ENCODE measurements at regions not wholly inside any gene's neighbourhood (a gene's known extent, or its start where the extent isn't known, plus 50 kb on each side); places are given as distances from the start of the nearest gene placed in this dataset.

DNA sequence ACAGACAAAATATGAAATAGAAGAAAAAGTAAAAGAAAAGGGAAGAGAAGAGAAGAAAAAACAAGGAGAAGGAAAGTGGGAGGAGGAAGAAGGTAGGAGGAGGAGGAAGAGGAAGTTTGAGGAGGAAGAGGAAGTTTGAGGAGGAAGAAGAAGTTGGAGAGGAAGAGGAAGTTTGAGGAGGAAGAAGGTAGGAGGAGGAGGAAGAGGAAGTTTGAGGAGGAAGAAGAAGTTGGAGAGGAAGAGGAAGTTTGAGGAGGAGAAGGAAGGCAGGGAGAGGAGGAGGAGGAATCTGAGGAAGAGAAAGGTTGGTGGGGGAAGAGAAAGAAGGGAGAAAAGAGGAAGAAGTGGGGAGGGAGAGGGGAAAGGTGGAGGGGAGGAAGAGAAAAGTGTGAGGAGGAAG, 169.2 kb upstream of the RORA start:
- SMC1A ChIA-PET (ENCODE audit: uncharacterized antibody, unreplicated experiment) = no interaction called here
- H3K4me3 ChIP-seq = no peak overlapping the region
- H3K9ac ChIP-seq (ENCODE audit: control insufficient read depth, insufficient read depth, low read length) = no peak overlapping the region
- no peak for DNase-seq (ENCODE audit: low read depth, low spot score)
- intact Hi-C loops (cut with micrococcal nuclease; ENCODE audit: unreplicated experiment) (no loop called here), in situ Hi-C loops (cut with MboI) (no loop called here)
- TF ChIP-seq NR2F1 (conservative IDR thresholded peaks at IDR 0.05) (no peak), ZNF274 (IDR thresholded peaks at IDR 0.05; ENCODE audit: insufficient read depth, insufficient read length) (no peak), KLF5 (IDR thresholded peaks at IDR 0.05; ENCODE audit: partially characterized antibody) (no peak), SREBF1 (IDR thresholded peaks at IDR 0.05; ENCODE audit: low read length) (no peak)
- no peaks in the 10 kb centered on the region for H3K4me1 ChIP-seq (ENCODE audit: control insufficient read depth, insufficient read depth, low read length)
- H3K27me3 ChIP-seq (replicated peaks in 1 of 2; ENCODE audit: control insufficient read depth in 2 of 2, insufficient read depth in 2 of 2, low read length in 1 of 2) = no peaks in the 10 kb centered on the region
- no peaks in the 10 kb centered on the region for H3K36me3 ChIP-seq (ENCODE audit: control insufficient read depth in 2 of 2, insufficient read depth in 2 of 2, low read length in 1 of 2)
- H3K4me2 ChIP-seq (ENCODE audit: control insufficient read depth, insufficient read depth) = no peak overlapping the region
- H4K20me1 ChIP-seq (ENCODE audit: control insufficient read depth, insufficient read depth) = no peaks in the 10 kb centered on the region
- POLR2A ChIA-PET = no interaction called here
- H3K79me2 ChIP-seq (ENCODE audit: control insufficient read depth, insufficient read depth, low read length) = no peaks in the 10 kb centered on the region
- ATAC-seq = no peak
- no TSS peak for BruUV-seq (replicated peaks)
- no peak overlapping the region for H2AFZ ChIP-seq (ENCODE audit: control insufficient read depth, low read depth, low read length)
- CTCF ChIA-PET = no interaction called here
- H3K27ac ChIP-seq (ENCODE audit: control insufficient read depth, insufficient read depth) = no peak overlapping the region
- H3K9me3 ChIP-seq (replicated peaks; ENCODE audit: control insufficient read depth, insufficient read depth, low read length) = no peaks in the 10 kb centered on the region
- RAD21 ChIA-PET (ENCODE audit: unreplicated experiment) = no interaction called here
- no peak for FAIRE-seq

DNA sequence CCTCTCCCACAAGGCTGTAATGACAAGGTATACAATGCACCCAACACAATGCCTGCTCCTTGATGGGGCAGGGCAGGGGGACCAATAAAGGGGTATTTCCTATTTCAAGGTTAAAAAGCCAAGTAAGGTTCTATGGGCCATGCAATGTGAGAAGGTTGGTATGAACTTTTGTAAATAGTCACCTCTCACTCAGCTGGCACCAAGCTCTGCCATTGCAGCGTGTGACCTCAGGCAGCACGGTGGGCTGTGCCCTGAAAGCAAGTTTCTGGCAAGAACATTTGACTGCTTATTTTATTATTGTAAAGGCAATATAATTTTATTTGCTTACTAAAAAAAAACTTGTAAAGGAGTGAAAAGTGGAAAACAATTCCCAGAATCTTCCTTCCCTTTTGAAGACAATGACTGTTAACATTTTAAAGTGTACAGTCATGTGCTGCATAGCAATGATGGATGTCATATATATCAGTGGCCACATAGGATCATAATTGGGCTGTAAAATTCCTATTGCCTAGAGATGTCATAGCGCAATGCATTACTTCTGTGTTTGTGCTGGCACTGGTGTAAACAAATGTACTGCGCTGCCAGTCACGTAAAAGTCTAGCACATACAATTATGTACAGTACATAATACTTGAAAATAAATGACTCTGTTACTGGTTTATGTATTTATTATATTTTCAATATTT, 167.3 kb upstream of the RORA start:
- H3K79me2 ChIP-seq (ENCODE audit: control insufficient read depth, insufficient read depth, low read length) = no peaks in the 10 kb centered on the region
- ChIA-PET SMC1A (ENCODE audit: uncharacterized antibody, unreplicated experiment) (no interaction called here), POLR2A (interaction anchor here (0.5 kb wide), 1 partner anchor 12 kb away, joined by 4 read pairs; no protein-coding TSS in a partner anchor), RAD21 (ENCODE audit: unreplicated experiment) (no interaction called here), CTCF (interaction anchor here (1.0 kb wide), 1 partner anchor 28 kb away, joined by 3 read pairs; no protein-coding TSS in a partner anchor)
- H3K27ac ChIP-seq (ENCODE audit: control insufficient read depth, insufficient read depth) = no peak overlapping the region
- no peaks in the 10 kb centered on the region for H3K36me3 ChIP-seq (ENCODE audit: control insufficient read depth in 2 of 2, insufficient read depth in 2 of 2, low read length in 1 of 2)
- DNase-seq (ENCODE audit: low read depth, low spot score) = no peak
- H2AFZ ChIP-seq (ENCODE audit: control insufficient read depth, low read depth, low read length) = no peak overlapping the region
- WGBS (ENCODE audit: insufficient coverage, insufficient replicate concordance, low lambda C conversion rate, missing lambda C conversion rate) = 42% methylated on average over 5 of the region's 5 CpGs
- no peak overlapping the region for H3K4me3 ChIP-seq
- no peak overlapping the region for H3K9ac ChIP-seq (ENCODE audit: control insufficient read depth, insufficient read depth, low read length)
- no peak for FAIRE-seq
- no peaks in the 10 kb centered on the region for H3K4me1 ChIP-seq (ENCODE audit: control insufficient read depth, insufficient read depth, low read length)
- intact Hi-C loops (cut with micrococcal nuclease; ENCODE audit: unreplicated experiment) = no loop called here
- H3K27me3 ChIP-seq (replicated peaks in 1 of 2; ENCODE audit: control insufficient read depth in 2 of 2, insufficient read depth in 2 of 2, low read length in 1 of 2) = no peaks in the 10 kb centered on the region
- H3K9me3 ChIP-seq (replicated peaks; ENCODE audit: control insufficient read depth, insufficient read depth, low read length) = no peaks in the 10 kb centered on the region
- no peak for ATAC-seq
- BruUV-seq (replicated peaks) = no TSS peak
- in situ Hi-C loops (cut with MboI) = no loop called here
- H4K20me1 ChIP-seq (ENCODE audit: control insufficient read depth, insufficient read depth) = no peaks in the 10 kb centered on the region
- H3K4me2 ChIP-seq (ENCODE audit: control insufficient read depth, insufficient read depth) = no peak overlapping the region
- no peak for TF ChIP-seq ESRRA (IDR thresholded peaks at IDR 0.05; ENCODE audit: low read length)
- TF ChIP-seq EZH2 (IDR thresholded peaks at IDR 0.05; ENCODE audit: borderline replicate concordance, control insufficient read depth, low read depth, low read length) = no peak
- TF ChIP-seq RAD51 (IDR thresholded peaks at IDR 0.05) = no peak
- no peak for TF ChIP-seq NR2C2 (IDR thresholded peaks at IDR 0.05; ENCODE audit: borderline replicate concordance, control insufficient read depth, insufficient read length, low read depth)
- TF ChIP-seq JUNB (IDR thresholded peaks at IDR 0.05) = no peak
- TF ChIP-seq CHD4 (IDR thresholded peaks at IDR 0.05) = no peak
- no peak for TF ChIP-seq MEF2A (IDR thresholded peaks at IDR 0.05; ENCODE audit: insufficient read depth, low read depth, low read length)
- TF ChIP-seq PAX8 (IDR thresholded peaks at IDR 0.05) = no peak
- TF ChIP-seq, protein P1, sequence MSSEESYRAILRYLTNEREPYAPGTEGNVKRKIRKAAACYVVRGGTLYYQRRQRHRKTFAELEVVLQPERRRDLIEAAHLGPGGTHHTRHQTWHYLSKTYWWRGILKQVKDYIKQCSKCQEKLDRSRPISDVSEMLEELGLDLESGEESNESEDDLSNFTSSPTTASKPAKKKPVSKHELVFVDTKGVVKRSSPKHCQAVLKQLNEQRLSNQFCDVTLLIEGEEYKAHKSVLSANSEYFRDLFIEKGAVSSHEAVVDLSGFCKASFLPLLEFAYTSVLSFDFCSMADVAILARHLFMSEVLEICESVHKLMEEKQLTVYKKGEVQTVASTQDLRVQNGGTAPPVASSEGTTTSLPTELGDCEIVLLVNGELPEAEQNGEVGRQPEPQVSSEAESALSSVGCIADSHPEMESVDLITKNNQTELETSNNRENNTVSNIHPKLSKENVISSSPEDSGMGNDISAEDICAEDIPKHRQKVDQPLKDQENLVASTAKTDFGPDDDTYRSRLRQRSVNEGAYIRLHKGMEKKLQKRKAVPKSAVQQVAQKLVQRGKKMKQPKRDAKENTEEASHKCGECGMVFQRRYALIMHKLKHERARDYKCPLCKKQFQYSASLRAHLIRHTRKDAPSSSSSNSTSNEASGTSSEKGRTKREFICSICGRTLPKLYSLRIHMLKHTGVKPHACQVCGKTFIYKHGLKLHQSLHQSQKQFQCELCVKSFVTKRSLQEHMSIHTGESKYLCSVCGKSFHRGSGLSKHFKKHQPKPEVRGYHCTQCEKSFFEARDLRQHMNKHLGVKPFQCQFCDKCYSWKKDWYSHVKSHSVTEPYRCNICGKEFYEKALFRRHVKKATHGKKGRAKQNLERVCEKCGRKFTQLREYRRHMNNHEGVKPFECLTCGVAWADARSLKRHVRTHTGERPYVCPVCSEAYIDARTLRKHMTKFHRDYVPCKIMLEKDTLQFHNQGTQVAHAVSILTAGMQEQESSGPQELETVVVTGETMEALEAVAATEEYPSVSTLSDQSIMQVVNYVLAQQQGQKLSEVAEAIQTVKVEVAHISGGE (CRISPR knock-in tag; IDR thresholded peaks at IDR 0.05) = no peak
- no peak for TF ChIP-seq RUNX3 (IDR thresholded peaks at IDR 0.05; ENCODE audit: low read length)
- TF ChIP-seq NR2C1 (IDR thresholded peaks at IDR 0.05) = no peak
- TF ChIP-seq POLR2A (IDR thresholded peaks at IDR 0.05; ENCODE audit: low read depth, low read length) = no peak
